Keratinocyte (primary cell): ENCODE measurements at regions not wholly inside any gene's neighbourhood (a gene's known extent, or its start where the extent isn't known, plus 50 kb on each side); places are given as distances from the start of the nearest gene placed in this dataset.

Experiments
- DNase-seq: peaks from one replicate; pipeline ENCODE4 v3.0.0-alpha.2; 2011; ENCODE audit warnings: low read depth, missing footprints, low spot score
- FAIRE-seq: peaks from 2 replicates; lab custom pipeline; 2011; peaks lifted over from hg19 to GRCh38; lab: Jason Lieb, UNC
- H2AFZ ChIP-seq: 2 replicates; pipeline ENCODE4 v1.6.0; 2012; ENCODE audit warnings: low read length, control low read depth, inconsistent platforms; ENCODE audit not compliant: control insufficient read depth
- H3K27ac ChIP-seq: 2 replicates; pipeline ENCODE4 v1.5.1; 2011; ENCODE audit warnings: low read length; ENCODE audit not compliant: control insufficient read depth, insufficient read depth
- H3K27me3 ChIP-seq: 3 replicates; pipeline ENCODE4 v1.6.0; 2011; ENCODE audit warnings: low read length; ENCODE audit not compliant: control insufficient read depth, insufficient read depth; ENCODE audit errors: extremely low read depth
- H3K36me3 ChIP-seq, 2 experiments: 2 replicates in 1 of 2; 3 replicates in 1 of 2; pipeline ENCODE4 v1.5.1; 2011; ENCODE audit warnings: low read length in 2 of 2, mild to moderate bottlenecking in 1 of 2; ENCODE audit not compliant: control insufficient read depth in 2 of 2, insufficient read depth in 2 of 2; ENCODE audit errors: extremely low read depth in 1 of 2
- H3K4me1 ChIP-seq: 3 replicates; pipeline ENCODE4 v1.5.1; 2011; ENCODE audit warnings: low read length; ENCODE audit not compliant: control insufficient read depth, insufficient read depth; ENCODE audit errors: extremely low read depth
- H3K4me2 ChIP-seq: 3 replicates; pipeline ENCODE4 v1.6.0; 2011; ENCODE audit warnings: low read depth, low read length; ENCODE audit not compliant: control insufficient read depth, insufficient read depth; ENCODE audit errors: extremely low read depth
- H3K4me3 ChIP-seq, 3 experiments: fragments of 200-600 bp in 1 of 3; sonication (generic) in 1 of 3; 2 replicates in 2 of 3; 3 replicates in 1 of 3; pipeline ENCODE4 v1.5.1; 2011 to 2016; ENCODE audit warnings: low read length in 3 of 3, mild to moderate bottlenecking in 3 of 3, control low read depth in 2 of 3, inconsistent platforms in 1 of 3, low read depth in 1 of 3, mixed read lengths in 1 of 3, mixed run types in 1 of 3, moderate library complexity in 1 of 3; ENCODE audit not compliant: control insufficient read depth in 2 of 3, insufficient read depth in 2 of 3; ENCODE audit errors: extremely low read depth in 1 of 3
- H3K79me2 ChIP-seq: 2 replicates; pipeline ENCODE4 v1.6.0; 2012; ENCODE audit warnings: low read length; ENCODE audit not compliant: control insufficient read depth, insufficient read depth
- H3K9ac ChIP-seq: 3 replicates; pipeline ENCODE4 v1.6.0; 2011; ENCODE audit warnings: low read length; ENCODE audit not compliant: control insufficient read depth, insufficient read depth; ENCODE audit errors: extremely low read depth
- H3K9me1 ChIP-seq: 3 replicates; pipeline ENCODE4 v1.6.0; 2011; ENCODE audit warnings: low read length; ENCODE audit not compliant: control insufficient read depth, insufficient read depth; ENCODE audit errors: extremely low read depth
- H3K9me3 ChIP-seq: 2 replicates; pipeline ENCODE4 v1.5.1; 2012; ENCODE audit warnings: low read depth, low read length; ENCODE audit not compliant: control insufficient read depth
- H4K20me1 ChIP-seq: 3 replicates; pipeline ENCODE4 v1.6.0; 2011; ENCODE audit warnings: low read length; ENCODE audit not compliant: control insufficient read depth, insufficient read depth; ENCODE audit errors: extremely low read depth
- EZH2 ChIP-seq: IDR thresholded peaks from one replicate; pipeline ENCODE4 v1.6.1; 2012; ENCODE audit warnings: inconsistent platforms, mild to moderate bottlenecking, low read length, moderate library complexity
- dilution Hi-C: fragments of 300-500 bp; cut with MboI; formaldehyde crosslinking; loops from one replicate; pipeline ENCODE4 v1.7.0; 2020; ENCODE audit warnings: low sequenced_read_pairs; ENCODE audit not compliant: extremely low pct_ligation_motif_present
- TF ChIP-seq, protein P1 (sequence below), 3 experiments: IDR thresholded peaks in 1 of 3; conservative IDR thresholded peaks in 1 of 3; optimal IDR thresholded peaks in 1 of 3; 2 replicates in 2 of 3; 3 replicates in 1 of 3; pipeline versions ENCODE3 to v1.5.1; 2011; ENCODE audit warnings: low read length in 3 of 3, mild to moderate bottlenecking in 3 of 3, moderate library complexity in 2 of 3, control low read depth in 1 of 3, inconsistent platforms in 1 of 3; ENCODE audit not compliant: insufficient read depth in 2 of 3; ENCODE audit errors: extremely low read depth in 1 of 3

DNA sequence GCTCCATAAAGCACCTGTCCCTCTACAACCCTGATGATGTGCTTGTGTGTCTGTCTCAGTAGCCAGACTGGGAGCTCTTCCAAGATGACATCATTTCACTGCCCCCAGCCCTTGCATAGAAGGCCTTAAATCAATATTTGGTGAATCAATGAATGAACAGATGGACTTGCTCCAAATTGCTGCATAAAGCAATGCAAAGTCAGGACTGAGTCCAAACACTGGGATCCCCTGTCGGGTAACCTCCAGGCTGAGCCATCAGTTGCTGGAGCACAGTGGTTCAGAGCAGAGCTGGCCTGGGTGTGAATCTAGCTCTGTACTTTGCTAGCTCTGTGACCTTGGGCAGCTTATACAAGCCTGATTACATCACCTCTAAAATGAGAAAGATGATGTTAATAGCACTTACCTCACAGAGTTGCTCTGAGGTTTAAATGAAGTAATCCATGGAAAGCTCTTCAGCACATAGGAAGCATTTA, 120.3 kb upstream of the VASH1 start:
- no peak overlapping the region for H2AFZ ChIP-seq
- dilution Hi-C loops: no loop called here

DNA sequence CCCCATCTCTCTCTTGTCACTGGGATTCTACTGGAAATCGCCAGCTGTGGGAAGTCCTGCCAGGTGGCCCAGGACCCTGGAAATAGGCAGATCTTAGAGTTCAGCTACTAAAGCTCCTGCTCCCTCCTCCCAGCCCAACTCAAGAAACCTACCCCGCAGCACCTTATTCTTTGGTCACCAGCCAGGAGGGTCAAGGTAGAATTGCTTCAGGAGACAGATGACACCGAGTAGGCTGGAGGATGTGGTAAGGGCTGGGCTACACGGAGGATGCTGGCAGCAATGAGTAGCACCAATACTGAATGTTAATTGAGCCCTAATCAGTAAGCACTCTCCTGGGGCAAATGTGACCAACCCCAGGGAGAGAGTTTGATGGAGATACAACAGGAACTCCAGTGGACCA, 119.7 kb upstream of the VASH1 start:
- Histone ChIP-seq H2AFZ (no peak overlapping the region), H3K4me2 (no peak overlapping the region), H3K9me3 (no peaks in the 10 kb centered on the region), H4K20me1 (no peaks in the 10 kb centered on the region), H3K4me1 (no peaks in the 10 kb centered on the region), H3K9ac (no peak overlapping the region), H3K27me3 (no peaks in the 10 kb centered on the region), H3K4me3 (no peak overlapping the region), H3K27ac (no peak overlapping the region), H3K79me2 (no peaks in the 10 kb centered on the region), H3K9me1 (no peaks in the 10 kb centered on the region), H3K36me3 (no peaks in the 10 kb centered on the region)
- dilution Hi-C loops: no loop called here
- FAIRE-seq (no peak), DNase-seq (no peak)
- no peak for TF ChIP-seq EZH2
- TF ChIP-seq, protein P1, sequence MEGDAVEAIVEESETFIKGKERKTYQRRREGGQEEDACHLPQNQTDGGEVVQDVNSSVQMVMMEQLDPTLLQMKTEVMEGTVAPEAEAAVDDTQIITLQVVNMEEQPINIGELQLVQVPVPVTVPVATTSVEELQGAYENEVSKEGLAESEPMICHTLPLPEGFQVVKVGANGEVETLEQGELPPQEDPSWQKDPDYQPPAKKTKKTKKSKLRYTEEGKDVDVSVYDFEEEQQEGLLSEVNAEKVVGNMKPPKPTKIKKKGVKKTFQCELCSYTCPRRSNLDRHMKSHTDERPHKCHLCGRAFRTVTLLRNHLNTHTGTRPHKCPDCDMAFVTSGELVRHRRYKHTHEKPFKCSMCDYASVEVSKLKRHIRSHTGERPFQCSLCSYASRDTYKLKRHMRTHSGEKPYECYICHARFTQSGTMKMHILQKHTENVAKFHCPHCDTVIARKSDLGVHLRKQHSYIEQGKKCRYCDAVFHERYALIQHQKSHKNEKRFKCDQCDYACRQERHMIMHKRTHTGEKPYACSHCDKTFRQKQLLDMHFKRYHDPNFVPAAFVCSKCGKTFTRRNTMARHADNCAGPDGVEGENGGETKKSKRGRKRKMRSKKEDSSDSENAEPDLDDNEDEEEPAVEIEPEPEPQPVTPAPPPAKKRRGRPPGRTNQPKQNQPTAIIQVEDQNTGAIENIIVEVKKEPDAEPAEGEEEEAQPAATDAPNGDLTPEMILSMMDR (optimal IDR thresholded peaks at IDR 0.05 in 1 of 3, IDR thresholded peaks at IDR 0.05 in 1 of 3, conservative IDR thresholded peaks at IDR 0.05 in 1 of 3; ENCODE audit: extremely low read depth in 1 of 3, insufficient read depth in 2 of 3, low read length in 3 of 3): no peak

More for the DNA sequence above, 120.3 kb upstream of the VASH1 start:
- DNase-seq (no peak), FAIRE-seq (no peak)
- H3K4me2 ChIP-seq: no peak overlapping the region
- H3K4me1 ChIP-seq: no peaks in the 10 kb centered on the region
- no peaks in the 10 kb centered on the region for H3K36me3 ChIP-seq
- H3K4me3 ChIP-seq: no peak overlapping the region
- H4K20me1 ChIP-seq: no peaks in the 10 kb centered on the region
- H3K27ac ChIP-seq: no peak overlapping the region
- no peak overlapping the region for H3K9ac ChIP-seq
- TF ChIP-seq EZH2: no peak
- TF ChIP-seq, protein P1 (optimal IDR thresholded peaks at IDR 0.05 in 1 of 3, IDR thresholded peaks at IDR 0.05 in 1 of 3, conservative IDR thresholded peaks at IDR 0.05 in 1 of 3; ENCODE audit: extremely low read depth in 1 of 3, insufficient read depth in 2 of 3, low read length in 3 of 3): no peak
- H3K79me2 ChIP-seq: no peaks in the 10 kb centered on the region
- no peaks in the 10 kb centered on the region for H3K9me3 ChIP-seq
- H3K9me1 ChIP-seq: no peaks in the 10 kb centered on the region
- H3K27me3 ChIP-seq: no peaks in the 10 kb centered on the region
